HEK293 (cell line): ENCODE measurements at regions not wholly inside any gene's neighbourhood (a gene's known extent, or its start where the extent isn't known, plus 50 kb on each side); places are given as distances from the start of the nearest gene placed in this dataset.

Experiments used
- CTCF ChIA-PET: fragments of 350-600 bp; formaldehyde crosslinking; extraction: SDS; loops from one replicate; lab custom pipeline; 2021; ENCODE audit warnings: antibody characterized with exemption; lab: Yijun Ruan, JAX
- POLR2A ChIA-PET: fragments of 300-600 bp; formaldehyde crosslinking; extraction: SDS; loops from one replicate; lab custom pipeline; 2020; ENCODE audit warnings: antibody characterized with exemption, inconsistent platforms; lab: Yijun Ruan, JAX
- H3K27ac ChIP-seq: fragments of 200-500 bp; sonication (Bioruptor generic); 2 replicates; pipeline ENCODE4 v1.5.1; 2014; ENCODE audit warnings: low read depth, low read length, control low read depth, inconsistent platforms; ENCODE audit errors: extremely low read depth
- H3K36me3 ChIP-seq, 2 experiments: fragments of 200-500 bp in 1 of 2; sonication (Bioruptor generic) in 1 of 2; 1 replicate in 1 of 2; 2 replicates in 1 of 2; pipeline ENCODE4 v1.5.1; 2014 to 2017; ENCODE audit warnings: inconsistent platforms in 2 of 2, low read length in 2 of 2; ENCODE audit not compliant: control insufficient read depth in 2 of 2, insufficient read depth in 1 of 2
- H3K4me1 ChIP-seq: fragments of 200-500 bp; sonication (Bioruptor generic); 2 replicates; pipeline ENCODE4 v1.5.1; 2014; ENCODE audit warnings: mild to moderate bottlenecking, low read length, inconsistent platforms; ENCODE audit not compliant: control insufficient read depth, insufficient read depth
- H3K4me3 ChIP-seq: 2 replicates; pipeline ENCODE4 v1.5.1; 2011; ENCODE audit warnings: low read depth, mild to moderate bottlenecking, control low read depth, low read length, moderate library complexity
- H3K9me3 ChIP-seq: fragments of 200-500 bp; sonication (Bioruptor generic); 2 replicates; pipeline ENCODE4 v1.5.1; 2014; ENCODE audit warnings: low read depth, low read length, inconsistent platforms; ENCODE audit not compliant: control insufficient read depth, insufficient read depth
- GLIS1 ChIP-seq: fragments of 450-650 bp; formaldehyde crosslinking; IDR thresholded peaks from 2 replicates; pipeline ENCODE4 v1.5.1; 2016; ENCODE audit warnings: missing biosample characterization, missing genetic modification characterization
- HOXC10 ChIP-seq: sonication (generic); formaldehyde crosslinking; IDR thresholded peaks from 2 replicates; pipeline ENCODE4 v1.8.1; 2023; ENCODE audit warnings: mild to moderate bottlenecking, missing genetic modification reagents
- KLF1 ChIP-seq: fragments of 450-650 bp; formaldehyde crosslinking; IDR thresholded peaks from 2 replicates; pipeline ENCODE4 v1.5.1; 2016; ENCODE audit warnings: missing biosample characterization, missing genetic modification characterization
- KLF10 ChIP-seq: fragments of 450-650 bp; IDR thresholded peaks from 2 replicates; pipeline ENCODE4 v1.5.1; 2018; ENCODE audit warnings: missing biosample characterization, mild to moderate bottlenecking, missing genetic modification characterization
- MEIS1 ChIP-seq: sonication (generic); formaldehyde crosslinking; IDR thresholded peaks from 2 replicates; pipeline ENCODE4 v1.8.1; 2022; ENCODE audit warnings: missing genetic modification reagents, mild to moderate bottlenecking, borderline replicate concordance
- MZF1 ChIP-seq: fragments of 450-650 bp; formaldehyde crosslinking; IDR thresholded peaks from 2 replicates; pipeline ENCODE4 v1.5.1; 2017; ENCODE audit warnings: missing biosample characterization, missing genetic modification characterization, borderline replicate concordance
- OVOL3 ChIP-seq: fragments of 450-650 bp; formaldehyde crosslinking; IDR thresholded peaks from 2 replicates; pipeline ENCODE4 v1.5.1; 2016; ENCODE audit warnings: missing biosample characterization, missing genetic modification characterization
- RBAK ChIP-seq: fragments of 450-650 bp; formaldehyde crosslinking; IDR thresholded peaks from 2 replicates; pipeline ENCODE4 v1.5.1; 2016; ENCODE audit warnings: missing biosample characterization, missing genetic modification characterization
- REST ChIP-seq: fragments of 450-650 bp; formaldehyde crosslinking; IDR thresholded peaks from 2 replicates; pipeline ENCODE4 v1.5.1; 2016; ENCODE audit warnings: missing biosample characterization, missing genetic modification characterization
- TRIM28 ChIP-seq: IDR thresholded peaks from 2 replicates; pipeline ENCODE4 v1.6.1; 2011; ENCODE audit warnings: low read length, control low read depth, borderline replicate concordance
- ZBTB11 ChIP-seq: fragments of 450-650 bp; formaldehyde crosslinking; conservative IDR thresholded peaks from 2 replicates; pipeline ENCODE4 v1.5.1; 2016; ENCODE audit warnings: low read depth, missing biosample characterization, missing genetic modification characterization
- ZNF121 ChIP-seq: fragments of 450-650 bp; formaldehyde crosslinking; IDR thresholded peaks from 2 replicates; pipeline ENCODE4 v1.5.1; 2016; ENCODE audit warnings: missing biosample characterization, missing genetic modification characterization
- ZNF23 ChIP-seq: fragments of 450-650 bp; formaldehyde crosslinking; IDR thresholded peaks from 2 replicates; pipeline ENCODE4 v1.5.1; 2016; ENCODE audit warnings: missing biosample characterization, missing genetic modification characterization, borderline replicate concordance
- ZNF24 ChIP-seq: fragments of 450-650 bp; formaldehyde crosslinking; IDR thresholded peaks from 2 replicates; pipeline ENCODE4 v1.5.1; 2016; ENCODE audit warnings: missing biosample characterization, missing genetic modification characterization
- ZNF266 ChIP-seq: fragments of 450-650 bp; formaldehyde crosslinking; IDR thresholded peaks from 2 replicates; pipeline ENCODE4 v1.5.1; 2016; ENCODE audit warnings: missing biosample characterization, missing genetic modification characterization, low read depth
- ZNF280C ChIP-seq: fragments of 450-650 bp; formaldehyde crosslinking; IDR thresholded peaks from 2 replicates; pipeline ENCODE4 v1.5.1; 2016; ENCODE audit warnings: missing biosample characterization, missing genetic modification characterization
- ZNF394 ChIP-seq: fragments of 450-650 bp; formaldehyde crosslinking; IDR thresholded peaks from 2 replicates; pipeline ENCODE4 v1.5.1; 2016; ENCODE audit warnings: missing biosample characterization, missing genetic modification characterization, mild to moderate bottlenecking, moderate library complexity, borderline replicate concordance
- ZNF449 ChIP-seq: fragments of 450-650 bp; formaldehyde crosslinking; IDR thresholded peaks from 2 replicates; pipeline ENCODE4 v1.5.1; 2017; ENCODE audit warnings: missing biosample characterization, mild to moderate bottlenecking, missing genetic modification characterization, moderate library complexity
- ZNF548 ChIP-seq: fragments of 450-650 bp; formaldehyde crosslinking; IDR thresholded peaks from 2 replicates; pipeline ENCODE4 v1.5.1; 2016; ENCODE audit warnings: missing biosample characterization, missing genetic modification characterization
- ZNF596 ChIP-seq: fragments of 450-650 bp; IDR thresholded peaks from 2 replicates; pipeline ENCODE4 v1.5.0; 2018; ENCODE audit warnings: missing biosample characterization, mild to moderate bottlenecking, missing genetic modification characterization, moderate library complexity
- ZNF624 ChIP-seq: fragments of 450-650 bp; formaldehyde crosslinking; IDR thresholded peaks from 2 replicates; pipeline ENCODE4 v1.5.1; 2017; ENCODE audit warnings: missing biosample characterization, missing genetic modification characterization
- ZNF654 ChIP-seq: fragments of 450-650 bp; formaldehyde crosslinking; IDR thresholded peaks from 2 replicates; pipeline ENCODE4 v1.5.1; 2016; ENCODE audit warnings: low read depth, missing biosample characterization, missing genetic modification characterization
- ZNF704 ChIP-seq: fragments of 450-650 bp; formaldehyde crosslinking; IDR thresholded peaks from 2 replicates; pipeline ENCODE4 v1.5.1; 2016; ENCODE audit warnings: missing biosample characterization, missing genetic modification characterization
- ZSCAN18 ChIP-seq: fragments of 450-650 bp; formaldehyde crosslinking; IDR thresholded peaks from 2 replicates; pipeline ENCODE4 v1.5.1; 2016; ENCODE audit warnings: missing biosample characterization, missing genetic modification characterization

- H3K36me3 ChIP-seq, result no peaks in the 10 kb centered on the region
- H3K9me3 ChIP-seq, result no peaks in the 10 kb centered on the region
- H3K27ac ChIP-seq, result no peak overlapping the region
- ChIA-PET POLR2A (interaction anchor here (0.6 kb wide), 1 partner anchor 376 kb away, joined by 5 read pairs; no protein-coding TSS in a partner anchor), CTCF (no interaction called here)
- H3K4me1 ChIP-seq, result no peaks in the 10 kb centered on the region
- H3K4me3 ChIP-seq, result no peak overlapping the region
- TF ChIP-seq ZNF24 (tag by site-specific recombination) (no peak), KLF10 (tag by site-specific recombination) (no peak), MEIS1 (no peak), ZNF596 (tag by site-specific recombination) (no peak), MZF1 (tag by site-specific recombination) (no peak), ZNF266 (tag by site-specific recombination) (no peak), ZNF394 (no peak), ZNF280C (tag by site-specific recombination) (no peak), REST (tag by site-specific recombination) (no peak), TRIM28 (no peak), ZNF704 (tag by site-specific recombination) (no peak), ZNF654 (tag by site-specific recombination) (no peak), ZNF624 (tag by site-specific recombination) (no peak), ZNF449 (no peak), OVOL3 (tag by site-specific recombination) (no peak), ZNF23 (tag by site-specific recombination) (no peak)
These were observed 273.5 kb downstream of the KIF2B start for GRCh38 chr17:54096216-54096615.

GRCh38 chr17:54099221-54099620 is 276.5 kb downstream of the KIF2B start:
- Histone ChIP-seq H3K4me3 (no peak overlapping the region), H3K4me1 (no peaks in the 10 kb centered on the region), H3K36me3 (no peaks in the 10 kb centered on the region), H3K9me3 (no peaks in the 10 kb centered on the region), H3K27ac (no peak overlapping the region)
- ChIA-PET CTCF (no interaction called here), POLR2A (no interaction called here)
- TF ChIP-seq ZNF394, result no peak
- TF ChIP-seq ZNF121, result no peak
- no peak for TF ChIP-seq ZSCAN18 (tag by site-specific recombination)
- TF ChIP-seq HOXC10 (CRISPR knock-in tag), result no peak
- TF ChIP-seq ZNF548, result no peak
- TF ChIP-seq RBAK (tag by site-specific recombination), result no peak
- no peak for TF ChIP-seq KLF1
- TF ChIP-seq GLIS1 (tag by site-specific recombination), result no peak
- no peak for TF ChIP-seq ZBTB11 (tag by site-specific recombination)
